H9 (cell line): ENCODE measurements at regions not wholly inside any gene's neighbourhood (a gene's known extent, or its start where the extent isn't known, plus 50 kb on each side); places are given as distances from the start of the nearest gene placed in this dataset.

ENCODE experiments used
- DNase-seq: peaks from one replicate; pipeline ENCODE4 v3.0.0-alpha.2; 2017
- H2AFZ ChIP-seq: one replicate; pipeline ENCODE4 v1.6.1; 2013; ENCODE audit warnings: mild to moderate bottlenecking, low read length, control low read depth, moderate library complexity
- H2AK5ac ChIP-seq: 2 replicates; pipeline ENCODE4 v1.6.1; 2013; ENCODE audit warnings: low read length, control low read depth, mixed read lengths; ENCODE audit not compliant: insufficient read length
- H2BK120ac ChIP-seq: one replicate; pipeline ENCODE4 v1.6.1; 2013; ENCODE audit warnings: low read depth, mild to moderate bottlenecking, low read length, control low read depth, inconsistent platforms; ENCODE audit not compliant: poor library complexity, severe bottlenecking
- H2BK12ac ChIP-seq: 2 replicates; pipeline ENCODE4 v1.6.1; 2013; ENCODE audit warnings: low read length, control low read depth, mixed read lengths, low read depth; ENCODE audit not compliant: insufficient read length
- H2BK15ac ChIP-seq: 2 replicates; pipeline ENCODE4 v1.6.1; 2013; ENCODE audit warnings: low read depth, low read length, control low read depth
- H2BK20ac ChIP-seq: one replicate; pipeline ENCODE4 v1.6.1; 2013; ENCODE audit warnings: low read depth, mild to moderate bottlenecking, low read length, control low read depth, inconsistent platforms; ENCODE audit not compliant: poor library complexity, severe bottlenecking
- H2BK5ac ChIP-seq: 2 replicates; pipeline ENCODE4 v1.6.1; 2013; ENCODE audit warnings: low read length, control low read depth, mixed read lengths; ENCODE audit not compliant: insufficient read length
- H3K14ac ChIP-seq: 2 replicates; pipeline ENCODE4 v1.6.1; 2013; ENCODE audit warnings: low read length, control low read depth; ENCODE audit not compliant: insufficient read depth
- H3K18ac ChIP-seq: 2 replicates; pipeline ENCODE4 v1.6.1; 2013; ENCODE audit warnings: low read depth, mild to moderate bottlenecking, mixed read lengths, low read length, control low read depth; ENCODE audit not compliant: insufficient read length
- H3K23ac ChIP-seq: 2 replicates; pipeline ENCODE4 v1.6.1; 2013; ENCODE audit warnings: low read length, control low read depth, mixed read lengths, low read depth; ENCODE audit not compliant: insufficient read length
- H3K23me2 ChIP-seq: 2 replicates; pipeline ENCODE4 v1.6.1; 2013; ENCODE audit warnings: low read depth, mild to moderate bottlenecking, mixed read lengths, low read length, control low read depth; ENCODE audit not compliant: insufficient read length, poor library complexity, severe bottlenecking
- H3K27ac ChIP-seq: 2 replicates; pipeline ENCODE4 v1.5.1; 2013; ENCODE audit warnings: low read length, control low read depth, mixed read lengths, low read depth; ENCODE audit not compliant: insufficient read length
- H3K27me3 ChIP-seq: 2 replicates; pipeline ENCODE4 v1.6.1; 2013; ENCODE audit warnings: low read length, control low read depth, inconsistent platforms; ENCODE audit not compliant: insufficient read depth
- H3K4ac ChIP-seq: 2 replicates; pipeline ENCODE4 v1.6.1; 2013; ENCODE audit warnings: low read depth, mild to moderate bottlenecking, control low read depth, inconsistent platforms, low read length, moderate library complexity
- H3K4me1 ChIP-seq: 2 replicates; pipeline ENCODE4 v1.6.1; 2013; ENCODE audit warnings: low read length, control low read depth, inconsistent platforms; ENCODE audit not compliant: insufficient read depth
- H3K4me2 ChIP-seq: 2 replicates; pipeline ENCODE4 v1.6.1; 2013; ENCODE audit warnings: low read length, control low read depth, mixed read lengths; ENCODE audit not compliant: insufficient read length, insufficient read depth
- H3K56ac ChIP-seq: 2 replicates; pipeline ENCODE4 v1.6.1; 2013; ENCODE audit warnings: low read depth, mild to moderate bottlenecking, mixed read lengths, low read length, control low read depth; ENCODE audit not compliant: insufficient read length
- H3K79me1 ChIP-seq: 2 replicates; pipeline ENCODE4 v1.6.1; 2013; ENCODE audit warnings: low read depth, mild to moderate bottlenecking, moderate library complexity, low read length, control low read depth, inconsistent platforms; ENCODE audit not compliant: insufficient read depth, poor library complexity, severe bottlenecking
- H3K79me2 ChIP-seq: 2 replicates; pipeline ENCODE4 v1.6.1; 2013; ENCODE audit warnings: low read length, control low read depth, inconsistent platforms; ENCODE audit not compliant: insufficient read depth
- H3K9ac ChIP-seq: 2 replicates; pipeline ENCODE4 v1.6.1; 2013; ENCODE audit warnings: low read length, control low read depth, mixed read lengths; ENCODE audit not compliant: insufficient read length; ENCODE audit errors: extremely low read depth
- H3K9me3 ChIP-seq: one replicate; pipeline ENCODE4 v1.6.1; 2013; ENCODE audit warnings: low read depth, low read length, inconsistent platforms; ENCODE audit not compliant: control insufficient read depth
- H3T11ph ChIP-seq: one replicate; pipeline ENCODE4 v1.6.1; 2013; ENCODE audit warnings: mild to moderate bottlenecking, low read length, control low read depth, inconsistent platforms
- H4K20me1 ChIP-seq: one replicate; pipeline ENCODE4 v1.6.1; 2013; ENCODE audit not compliant: control insufficient read depth, insufficient read length, insufficient read depth
- H4K5ac ChIP-seq: 2 replicates; pipeline ENCODE4 v1.6.1; 2013; ENCODE audit warnings: low read depth, mild to moderate bottlenecking, mixed read lengths, low read length, control low read depth; ENCODE audit not compliant: insufficient read length
- H4K8ac ChIP-seq: replicated peaks from 2 replicates; pipeline ENCODE4 v1.6.1; 2013; ENCODE audit warnings: low read length, control low read depth, mixed read lengths, low read depth; ENCODE audit not compliant: insufficient read length
- H4K91ac ChIP-seq: 2 replicates; pipeline ENCODE4 v1.6.1; 2013; ENCODE audit warnings: low read depth, mild to moderate bottlenecking, moderate library complexity, mixed read lengths, low read length, control low read depth; ENCODE audit not compliant: insufficient read length
- H3K27ac Mint-ChIP-seq, 3 experiments: 2 replicates in 2 of 3; 3 replicates in 1 of 3; pipeline ENCODE4 v1.8.0; 2020 to 2021; ENCODE audit warnings: mixed read lengths in 3 of 3, mild to moderate bottlenecking in 1 of 3, moderate library complexity in 1 of 3
- H3K27me3 Mint-ChIP-seq: 2 replicates; pipeline ENCODE4 v1.8.0; 2021; ENCODE audit warnings: low read depth, mild to moderate bottlenecking, moderate library complexity, mixed read lengths
- H3K36me3 Mint-ChIP-seq, 3 experiments: 2 replicates in 2 of 3; 3 replicates in 1 of 3; pipeline ENCODE4 v1.8.0; 2020 to 2021; ENCODE audit warnings: low read depth in 3 of 3, mixed read lengths in 3 of 3; ENCODE audit not compliant: insufficient read depth in 1 of 3
- H3K4me1 Mint-ChIP-seq, 2 experiments: 2 replicates each; pipeline ENCODE4 v1.8.0; 2020; ENCODE audit warnings: mixed read lengths in 2 of 2
- H3K4me3 Mint-ChIP-seq, 2 experiments: 2 replicates in 1 of 2; 3 replicates in 1 of 2; pipeline ENCODE4 v1.8.0; 2020 to 2021; ENCODE audit warnings: mild to moderate bottlenecking in 2 of 2, mixed read lengths in 2 of 2, moderate library complexity in 1 of 2
- H3K9me3 Mint-ChIP-seq, 2 experiments: 2 replicates in 1 of 2; 3 replicates in 1 of 2; pipeline ENCODE4 v1.8.0; 2020; ENCODE audit warnings: mild to moderate bottlenecking in 2 of 2, mixed read lengths in 2 of 2, moderate library complexity in 1 of 2
- WGBS: extraction: QIAGEN DNeasy Blood & Tissue Kit; methylation state at CpG from one replicate; pipeline ENCODE4 v1.1.7; 2013; ENCODE audit warnings: missing lambda C conversion rate, low lambda C conversion rate, mixed read lengths; ENCODE audit not compliant: insufficient read length; ENCODE audit errors: extremely low coverage; 5-methylcytosine and 5-hydroxymethylcytosine counted together
- TF ChIP-seq, protein P1 (sequence below): fragments of 200-600 bp; sonication (generic); conservative IDR thresholded peaks from 3 replicates; pipeline ENCODE4 v1.8.0; 2021; ENCODE audit warnings: antibody characterized with exemption, mild to moderate bottlenecking

DNA sequence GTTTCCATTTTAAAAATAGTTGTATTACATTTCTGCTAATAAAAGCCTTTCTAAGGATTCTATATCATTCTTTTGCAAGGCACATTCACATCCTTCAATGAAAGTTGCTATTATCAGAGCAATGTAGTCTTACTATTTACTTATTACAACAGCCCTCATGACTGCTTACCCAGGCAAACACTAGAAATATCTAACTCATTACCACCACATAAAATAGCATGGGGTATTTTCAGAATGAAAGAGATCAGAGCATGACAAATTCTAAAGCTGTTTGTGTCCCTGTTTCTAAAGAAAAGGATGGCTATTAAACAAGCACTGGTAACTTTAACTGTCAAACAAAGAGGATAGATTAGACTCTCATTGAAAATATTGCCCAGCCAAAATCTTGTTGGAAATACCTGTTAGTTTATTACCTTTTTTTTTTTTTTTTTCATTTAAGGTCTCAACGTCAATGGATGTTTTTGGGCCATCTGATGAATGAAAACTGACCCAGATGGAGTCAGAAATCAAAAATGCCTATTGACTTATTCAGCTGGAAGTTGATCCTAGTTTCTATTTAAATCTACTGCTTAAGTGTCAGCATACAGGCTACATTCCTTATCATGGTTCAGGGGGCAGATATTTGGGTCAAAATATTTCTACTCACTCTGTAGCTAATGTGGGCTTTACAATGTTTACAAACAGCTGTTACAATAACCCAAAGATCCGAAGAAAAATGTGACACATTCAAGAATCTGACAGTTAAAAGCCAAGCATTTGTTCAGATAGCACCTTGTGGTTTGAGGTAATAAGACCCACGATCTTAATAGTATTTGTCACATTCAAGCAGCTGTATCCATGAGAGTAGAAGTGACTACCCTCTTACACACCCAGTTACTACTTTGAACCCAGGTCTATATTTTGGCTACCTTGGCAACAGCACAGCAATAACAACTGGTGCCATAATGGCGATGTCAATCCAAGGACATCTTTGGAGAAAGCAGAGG lies 554.8 kb upstream of the MEF2C start:
- Histone ChIP-seq H3K79me2 (no peaks in the 10 kb centered on the region), H2BK20ac (no peak overlapping the region), H3K23ac (no peak overlapping the region), H3K23me2 (no peaks in the 10 kb centered on the region), H2AK5ac (no peak overlapping the region), H3K4me1 (no peaks in the 10 kb centered on the region), H3K27me3 (no peaks in the 10 kb centered on the region), H3K18ac (no peak overlapping the region), H4K20me1 (no peaks in the 10 kb centered on the region), H3K14ac (no peak overlapping the region), H4K5ac (no peak overlapping the region), H4K8ac (no peak overlapping the region), H3K9me3 (no peaks in the 10 kb centered on the region), H3K27ac (no peak overlapping the region), H2BK120ac (no peak overlapping the region), H3K79me1 (no peaks in the 10 kb centered on the region), H3K9ac (no peak overlapping the region), H3T11ph (no peak overlapping the region), H2AFZ (no peak overlapping the region), H2BK5ac (no peak overlapping the region), H3K56ac (no peak overlapping the region), H2BK12ac (no peak overlapping the region), H2BK15ac (no peak overlapping the region), H4K91ac (no peak overlapping the region), H3K4ac (no peak overlapping the region), H3K4me2 (no peak overlapping the region)
- DNase-seq = no peak
- no peaks in the 10 kb centered on the region for H3K9me3 Mint-ChIP-seq
- TF ChIP-seq, protein P1, sequence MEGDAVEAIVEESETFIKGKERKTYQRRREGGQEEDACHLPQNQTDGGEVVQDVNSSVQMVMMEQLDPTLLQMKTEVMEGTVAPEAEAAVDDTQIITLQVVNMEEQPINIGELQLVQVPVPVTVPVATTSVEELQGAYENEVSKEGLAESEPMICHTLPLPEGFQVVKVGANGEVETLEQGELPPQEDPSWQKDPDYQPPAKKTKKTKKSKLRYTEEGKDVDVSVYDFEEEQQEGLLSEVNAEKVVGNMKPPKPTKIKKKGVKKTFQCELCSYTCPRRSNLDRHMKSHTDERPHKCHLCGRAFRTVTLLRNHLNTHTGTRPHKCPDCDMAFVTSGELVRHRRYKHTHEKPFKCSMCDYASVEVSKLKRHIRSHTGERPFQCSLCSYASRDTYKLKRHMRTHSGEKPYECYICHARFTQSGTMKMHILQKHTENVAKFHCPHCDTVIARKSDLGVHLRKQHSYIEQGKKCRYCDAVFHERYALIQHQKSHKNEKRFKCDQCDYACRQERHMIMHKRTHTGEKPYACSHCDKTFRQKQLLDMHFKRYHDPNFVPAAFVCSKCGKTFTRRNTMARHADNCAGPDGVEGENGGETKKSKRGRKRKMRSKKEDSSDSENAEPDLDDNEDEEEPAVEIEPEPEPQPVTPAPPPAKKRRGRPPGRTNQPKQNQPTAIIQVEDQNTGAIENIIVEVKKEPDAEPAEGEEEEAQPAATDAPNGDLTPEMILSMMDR = no peak
- H3K36me3 Mint-ChIP-seq = no peaks in the 10 kb centered on the region
- WGBS = no CpG with 5 or more reads among the region's 4 CpGs
- H3K27me3 Mint-ChIP-seq = no peaks in the 10 kb centered on the region
- H3K27ac Mint-ChIP-seq = no peak overlapping the region
- no peak overlapping the region for H3K4me3 Mint-ChIP-seq
- H3K4me1 Mint-ChIP-seq = peaks cover 9% of the 10 kb centered on the region in 2 experiments
